Stimulated activated CD8-positive, alpha-beta memory T cell treated with anti-CD3 and anti-CD28 coated beads, Interleukin-7, amount 100 ng/mL, for 48 hours (primary cell): ENCODE measurements at regions not wholly inside any gene's neighbourhood (a gene's known extent, or its start where the extent isn't known, plus 50 kb on each side); places are given as distances from the start of the nearest gene placed in this dataset.

Experiments
- DNase-seq, 2 donors: peaks; one replicate each; pipeline ENCODE4 v3.0.0-alpha.2; 2020; ENCODE audit warnings: low read depth in 1 of 2; ENCODE audit errors: extremely low read depth in 1 of 2

- DNase-seq = no peak
Measured at GRCh38 chr9:135249711-135250110, 162.2 kb downstream of the OLFM1 start.

DNA sequence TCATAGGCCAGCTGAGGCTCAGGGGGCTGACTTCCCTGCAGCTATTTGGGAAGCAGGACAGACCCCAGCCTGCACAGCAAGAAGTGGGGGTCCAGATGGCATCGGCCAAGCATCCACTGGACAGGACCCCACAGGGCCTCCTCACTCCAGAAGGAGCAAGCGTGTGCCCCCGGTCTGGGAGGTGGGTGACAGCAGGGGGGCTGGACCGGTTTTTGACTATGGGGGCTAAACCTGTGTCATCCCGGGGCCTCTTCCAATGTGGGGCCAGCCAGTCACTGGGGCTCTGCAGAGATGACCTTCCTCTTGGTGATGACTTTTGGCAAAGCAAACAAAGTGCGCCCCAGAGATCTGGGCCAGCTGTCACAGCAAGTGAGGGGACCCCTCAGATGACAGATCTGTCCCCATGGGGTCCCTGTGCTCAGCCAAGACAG lies 163.9 kb downstream of the OLFM1 start:
- no peak for DNase-seq

DNA sequence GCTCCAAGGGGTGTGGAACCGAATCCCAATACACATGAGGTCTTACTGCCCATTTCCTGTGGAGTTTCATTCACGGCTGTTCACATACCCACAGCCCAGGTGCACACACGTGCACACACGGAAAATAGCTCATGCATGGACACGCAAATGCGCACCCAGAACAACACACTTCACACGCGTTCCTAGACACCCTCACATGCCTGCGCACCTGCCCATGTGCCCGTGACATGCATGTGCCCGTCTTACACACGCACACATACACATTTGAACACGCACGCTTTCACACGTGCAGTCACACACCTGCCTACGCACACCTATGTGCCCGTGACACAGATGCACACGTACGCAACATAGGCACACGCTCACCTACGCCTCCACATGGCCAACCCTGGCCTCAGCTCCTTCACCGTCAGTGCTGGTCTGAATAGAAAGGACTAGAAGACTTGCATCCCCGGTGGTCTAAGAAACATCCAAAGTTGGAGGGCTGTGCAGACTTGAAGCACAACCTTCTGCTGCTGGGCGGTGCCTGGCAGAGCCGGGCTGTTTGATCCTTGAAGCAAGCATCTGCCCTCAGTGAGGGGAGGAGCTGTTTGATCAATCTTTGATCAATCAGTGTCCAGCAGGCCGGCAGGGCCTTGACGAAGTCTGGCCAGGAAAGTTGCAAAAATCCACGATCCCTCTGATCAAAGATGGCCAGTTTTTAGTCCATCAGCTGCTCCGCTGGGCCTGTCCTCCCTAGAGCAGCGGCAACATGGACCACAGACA lies 164.7 kb downstream of the OLFM1 start:
- no peak for DNase-seq

DNA sequence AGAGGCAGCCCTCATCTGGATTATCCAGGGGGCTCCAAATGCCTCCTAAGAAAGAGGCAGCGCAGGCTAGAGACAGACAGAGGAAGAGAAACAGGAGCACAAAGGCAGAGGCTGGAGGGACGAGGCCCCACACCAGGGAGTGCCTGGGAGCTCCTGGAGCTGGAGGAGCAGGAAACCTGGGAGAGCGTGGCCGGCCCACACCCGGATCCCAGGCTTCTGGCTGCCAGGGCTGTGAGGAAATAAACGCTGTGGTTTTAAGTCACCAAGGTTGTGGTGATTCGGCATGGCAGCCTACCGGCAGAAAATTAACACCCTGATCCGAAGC lies 165.5 kb downstream of the OLFM1 start:
- DNase-seq = no peak

DNA sequence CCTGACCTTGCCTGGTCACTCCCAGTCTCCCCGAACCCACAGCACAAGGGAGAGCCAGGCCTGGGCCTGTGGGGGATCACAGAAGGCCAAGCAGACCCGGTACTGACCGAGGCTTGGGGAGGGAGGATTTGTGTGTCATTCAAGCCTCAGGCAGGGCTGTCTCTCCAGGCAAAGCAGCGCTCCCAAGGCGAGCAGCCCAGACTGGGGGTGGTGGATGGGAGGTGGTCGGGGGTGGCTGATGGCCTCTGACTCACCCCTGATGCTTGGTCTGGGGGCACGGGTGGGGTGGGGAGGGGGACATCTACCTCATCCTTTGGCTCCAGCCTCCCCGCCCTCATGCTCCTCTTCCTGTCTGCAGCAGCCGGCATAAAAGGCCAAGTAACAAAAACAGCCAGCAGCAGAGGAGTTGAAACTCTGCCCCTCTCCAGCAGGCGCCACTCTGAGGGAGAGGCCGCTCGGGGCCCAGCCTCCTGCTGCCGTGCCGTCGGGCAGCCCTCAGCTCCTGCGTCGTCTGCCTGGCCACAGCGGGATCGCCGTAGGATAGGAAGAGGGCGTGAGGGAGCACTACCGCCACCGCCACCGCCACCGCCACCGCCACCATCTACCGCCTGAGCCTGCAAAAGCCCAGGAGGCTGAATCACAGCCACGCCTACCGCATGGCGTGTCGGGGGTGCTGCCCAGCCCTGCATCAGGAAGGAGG lies 166.0 kb downstream of the OLFM1 start:
- no peak for DNase-seq

DNA sequence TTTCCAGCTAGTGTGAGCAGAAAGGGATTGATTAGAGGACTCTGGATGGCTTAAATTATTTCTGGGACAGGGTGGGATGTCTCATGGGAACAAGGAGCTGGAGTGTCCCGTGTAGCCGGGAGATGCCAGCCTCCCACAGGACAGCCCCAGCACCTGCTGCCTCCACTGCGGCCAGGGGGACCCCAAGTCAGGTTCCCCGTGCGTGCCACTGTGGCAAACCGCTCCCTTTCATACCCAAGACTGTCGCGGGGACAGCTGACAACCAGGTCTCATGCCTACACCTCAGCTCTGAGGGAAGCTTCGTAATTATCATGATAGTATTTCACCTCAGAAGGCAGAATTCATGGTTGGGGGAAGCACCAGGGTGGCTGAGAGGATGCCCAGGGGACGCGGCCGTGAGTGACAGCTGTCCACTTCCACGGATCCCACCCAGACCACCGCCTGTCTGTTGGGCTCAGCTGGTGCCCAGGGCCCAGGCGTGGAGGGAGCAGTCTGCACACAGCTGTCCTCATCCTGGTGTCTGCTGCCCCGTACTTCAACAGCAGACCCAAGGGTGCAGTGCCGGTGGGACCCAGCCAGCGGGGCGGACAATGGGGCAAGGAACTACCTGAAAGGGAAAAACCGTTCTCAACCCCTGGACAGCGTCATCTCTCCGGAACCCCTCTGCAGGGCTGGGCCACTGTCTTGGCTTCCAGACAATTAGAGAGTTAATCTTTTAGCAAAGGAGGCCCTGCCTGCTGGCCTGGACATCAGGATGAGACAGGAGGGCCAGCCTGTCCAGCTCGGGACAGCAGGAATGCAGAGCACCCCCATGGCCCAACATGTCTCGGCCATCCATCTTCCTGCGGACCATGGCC lies 166.9 kb downstream of the OLFM1 start:
- DNase-seq = no peak

DNA sequence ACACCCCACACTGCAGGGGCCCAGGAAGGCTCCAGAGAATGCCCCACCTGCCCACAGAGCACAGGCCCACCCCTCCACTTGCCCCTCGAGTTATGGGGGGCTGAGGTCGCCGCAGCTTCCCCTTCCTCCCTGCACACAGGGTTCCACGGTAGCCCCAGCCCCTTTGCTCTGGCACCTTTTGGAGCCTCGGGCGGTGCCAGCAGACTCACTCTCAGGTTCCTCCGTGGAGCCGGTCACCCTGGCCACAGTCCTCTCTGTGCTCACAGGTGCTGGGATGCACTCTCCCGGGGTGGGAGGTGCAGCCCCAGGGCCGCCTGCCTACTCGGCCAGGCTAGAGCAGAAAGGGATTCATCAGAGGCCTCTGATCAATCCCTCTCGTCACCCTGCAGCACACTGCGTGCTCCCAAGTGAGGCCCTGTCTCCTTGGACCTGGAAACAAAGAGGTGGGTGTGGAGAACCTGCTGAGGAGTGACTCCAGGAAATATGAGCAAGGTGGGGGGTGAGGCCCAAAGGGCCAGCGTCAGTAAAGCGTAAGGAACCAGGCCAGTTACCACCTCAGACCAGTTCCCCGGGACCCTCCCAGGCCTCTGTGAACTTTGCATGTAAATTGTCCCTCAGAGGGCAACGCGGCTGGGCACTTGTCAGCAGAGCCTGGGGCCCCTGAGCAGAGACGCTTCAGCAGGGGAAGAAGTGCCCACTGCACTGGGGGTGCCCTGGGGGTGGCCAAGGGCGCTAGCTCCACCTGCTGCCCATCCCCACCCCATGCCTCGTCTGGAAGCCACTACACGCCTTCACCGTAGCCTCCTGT lies 167.8 kb downstream of the OLFM1 start:
- DNase-seq = no peak

DNA sequence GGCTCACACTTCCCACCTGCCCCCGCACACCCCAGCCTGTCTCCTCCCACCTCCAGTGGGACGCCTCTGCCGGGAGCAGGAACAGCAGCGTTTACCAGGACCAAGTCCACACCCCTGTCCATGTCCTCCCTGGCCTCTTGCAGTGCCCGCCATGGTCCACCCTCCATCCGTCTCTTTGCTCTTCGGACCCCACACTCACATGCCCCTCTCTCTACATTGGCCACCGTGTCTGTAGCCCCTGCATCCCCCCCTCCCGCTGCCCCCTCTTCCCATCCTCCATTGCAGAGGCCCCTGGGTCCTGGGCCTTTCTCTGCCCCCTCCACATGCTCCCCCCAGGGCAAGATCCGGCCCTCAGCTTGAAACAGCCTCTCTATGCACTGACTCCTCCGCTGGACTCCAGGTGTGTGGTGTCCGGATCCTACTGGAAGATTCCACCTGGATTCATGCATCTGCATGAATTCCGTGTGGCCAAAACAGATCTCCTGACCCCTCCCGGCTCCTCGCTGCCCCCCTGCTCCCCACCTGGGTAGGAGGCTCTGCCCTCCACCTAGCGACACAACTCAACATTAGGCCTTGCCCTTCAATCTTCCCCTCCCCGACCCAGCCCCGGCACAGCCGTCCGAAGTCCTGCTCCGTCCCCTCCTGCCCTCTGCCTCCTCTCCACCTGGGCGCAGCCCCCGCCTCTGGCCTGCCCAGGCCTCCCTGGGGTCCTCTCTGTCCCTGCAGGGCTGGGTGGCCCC lies 168.5 kb downstream of the OLFM1 start:
- DNase-seq = no peak

- DNase-seq = no peak
Measured at GRCh38 chr9:135256581-135257354, 169.3 kb downstream of the OLFM1 start.

DNA sequence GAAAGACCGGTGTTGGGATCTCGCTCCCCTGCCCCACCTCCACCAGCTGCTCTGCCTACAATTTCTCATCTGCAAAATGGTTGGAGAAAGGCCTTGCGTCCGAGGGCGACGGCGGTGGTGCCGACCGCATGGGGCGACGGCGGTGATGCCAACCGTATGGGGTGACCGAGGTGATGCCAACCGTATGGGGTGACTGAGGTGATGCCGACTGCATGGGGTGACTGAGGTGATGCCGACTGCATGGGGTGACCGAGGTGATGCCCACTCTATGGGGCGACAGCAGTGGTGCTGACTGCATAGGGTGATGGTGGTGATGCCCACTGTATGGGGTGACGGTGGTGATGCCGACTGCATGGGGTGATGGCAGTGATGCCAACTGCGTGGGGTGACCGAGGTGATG lies 171.0 kb downstream of the OLFM1 start:
- DNase-seq = no peak

DNA sequence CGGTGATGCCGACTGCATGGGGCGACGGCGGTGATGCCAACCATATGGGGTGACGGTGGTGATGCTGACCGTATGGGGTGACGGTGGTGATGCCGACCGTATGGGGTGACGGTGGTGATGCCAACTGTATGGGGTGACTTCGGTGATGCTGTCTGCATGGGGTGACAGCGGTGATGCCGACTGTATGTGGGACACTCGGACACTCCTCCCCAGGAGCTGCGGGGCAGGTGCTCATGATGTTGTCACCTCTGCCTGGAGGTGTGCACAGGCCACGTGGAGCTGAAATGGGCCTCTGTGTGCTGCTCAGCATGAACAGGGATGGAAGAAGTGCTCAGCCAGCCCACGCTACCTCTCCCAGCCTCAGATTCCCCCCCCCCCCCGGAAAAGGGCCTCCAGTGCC lies 171.8 kb downstream of the OLFM1 start:
- no peak for DNase-seq

- no peak for DNase-seq
Measured at GRCh38 chr9:135260221-135261180, 173.0 kb downstream of the OLFM1 start.

- no peak for DNase-seq
Measured at GRCh38 chr9:135262248-135262647, 174.8 kb downstream of the OLFM1 start.

- DNase-seq = no peak
Measured at GRCh38 chr9:135263511-135263910, 176.0 kb downstream of the OLFM1 start.

- DNase-seq = no peak
Measured at GRCh38 chr9:135265931-135266330, 178.5 kb downstream of the OLFM1 start.

DNA sequence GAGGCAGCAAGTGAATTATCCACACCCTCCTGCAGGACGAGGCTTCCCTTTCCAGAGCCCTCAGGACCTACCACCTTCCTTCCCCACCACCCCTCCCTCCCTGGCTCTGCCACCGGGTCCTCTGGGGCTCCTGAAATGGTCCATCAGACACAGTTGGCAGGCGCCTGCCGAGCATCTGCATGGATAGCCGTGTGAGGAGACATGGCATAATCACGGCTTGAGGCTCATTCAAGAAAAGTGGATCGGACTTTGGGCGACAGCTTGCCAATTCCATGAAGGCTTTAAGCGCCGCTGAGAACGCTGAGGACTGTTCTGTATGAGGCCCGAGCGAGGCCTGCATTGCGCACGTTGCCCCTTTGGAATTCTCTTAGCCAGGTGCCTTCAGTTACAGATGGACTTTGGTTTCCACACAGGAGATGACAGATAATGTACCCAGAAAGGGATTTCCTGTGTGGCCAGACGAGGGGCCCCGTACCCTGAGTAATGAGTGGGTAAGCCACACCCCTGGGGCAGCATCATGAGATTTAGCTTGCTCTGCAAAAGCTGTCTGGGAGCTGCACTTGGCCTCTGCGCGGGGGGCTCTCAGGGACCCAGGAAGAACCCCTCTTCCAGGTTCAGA lies 179.8 kb downstream of the OLFM1 start:
- no peak for DNase-seq

DNA sequence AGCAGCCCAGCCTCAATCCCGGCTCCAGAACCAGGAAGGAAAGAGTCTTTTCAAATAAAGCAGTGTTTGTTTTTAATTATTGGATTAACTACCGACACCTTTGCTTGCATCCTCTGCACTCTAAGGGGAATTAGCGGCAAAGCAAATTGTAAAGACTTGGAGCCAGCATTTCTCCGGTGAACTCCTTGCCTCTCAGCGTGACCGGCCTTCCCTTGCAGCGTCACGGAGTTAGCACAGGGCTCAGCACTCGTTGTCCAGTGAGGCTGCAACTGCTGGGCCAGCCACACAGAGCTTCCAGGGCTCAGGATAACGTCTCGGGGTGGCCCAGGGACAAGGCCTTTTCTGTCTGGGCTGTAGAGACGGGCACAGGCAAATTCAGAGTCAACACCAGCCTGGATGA lies 180.6 kb downstream of the OLFM1 start:
- DNase-seq = no peak

- DNase-seq = no peak
Measured at GRCh38 chr9:135268981-135269380, 181.5 kb downstream of the OLFM1 start.
